Endothelial cell of umbilical vein (primary cell): ENCODE measurements at regions not wholly inside any gene's neighbourhood (a gene's known extent, or its start where the extent isn't known, plus 50 kb on each side); places are given as distances from the start of the nearest gene placed in this dataset.

Experiments
- BruUV-seq: library from RNA; stranded (reverse); fragments of 400-500 nt; replicated peaks from 2 replicates; lab custom pipeline; 2021; lab: Mats Ljungman, UMichigan
- CTCF ChIA-PET: fragments of 300-600, 350-600 bp; sonication (Branson Sonifier 250); formaldehyde crosslinking; loops from one replicate; lab custom pipeline; 2021; ENCODE audit warnings: antibody characterized with exemption, inconsistent platforms; lab: Charles Lee
- POLR2A ChIA-PET: fragments of 300-600, 350-600 bp; sonication (Branson Sonifier 250); formaldehyde crosslinking; loops from one replicate; lab custom pipeline; 2021; ENCODE audit warnings: antibody characterized with exemption, inconsistent platforms; lab: Charles Lee
- DNase-seq: peaks from one replicate; pipeline ENCODE4 v3.0.0-alpha.2; 2011; ENCODE audit warnings: low read depth, low spot score
- FAIRE-seq: peaks from 2 replicates; lab custom pipeline; 2011; peaks lifted over from hg19 to GRCh38; lab: Jason Lieb, UNC
- H2AFZ ChIP-seq: 2 replicates; pipeline ENCODE4 v1.6.0; 2012; ENCODE audit warnings: low read depth, low read length, control low read depth, inconsistent platforms
- H3K27ac ChIP-seq: 2 replicates; pipeline ENCODE4 v1.5.1; 2011; ENCODE audit warnings: low read depth, mild to moderate bottlenecking, control low read depth, low read length, moderate library complexity; ENCODE audit not compliant: insufficient read depth
- H3K27me3 ChIP-seq, 2 experiments: 2 replicates each; pipeline versions ENCODE4 v1.6.0 to v1.6.1; 2011; ENCODE audit warnings: low read length in 2 of 2, mixed read lengths in 1 of 2; ENCODE audit not compliant: control insufficient read depth in 2 of 2, insufficient read depth in 2 of 2
- H3K36me3 ChIP-seq, 2 experiments: 2 replicates in 1 of 2; 3 replicates in 1 of 2; pipeline ENCODE4 v1.5.1; 2011; ENCODE audit warnings: low read length in 2 of 2, mild to moderate bottlenecking in 1 of 2, moderate library complexity in 1 of 2; ENCODE audit not compliant: control insufficient read depth in 2 of 2, insufficient read depth in 2 of 2; ENCODE audit errors: extremely low read depth in 1 of 2
- H3K4me1 ChIP-seq: 3 replicates; pipeline ENCODE4 v1.5.1; 2011; ENCODE audit warnings: mild to moderate bottlenecking, low read length; ENCODE audit not compliant: control insufficient read depth, insufficient read depth; ENCODE audit errors: extremely low read depth
- H3K4me2 ChIP-seq: 2 replicates; pipeline ENCODE4 v1.6.1; 2011; ENCODE audit warnings: low read length, control low read depth, mixed read lengths; ENCODE audit not compliant: insufficient read depth
- H3K4me3 ChIP-seq, 3 experiments: fragments of 200-600 bp in 1 of 3; sonication (generic), shearing (Covaris generic) in 1 of 3; replicated peaks in 1 of 3; 2 replicates each; pipeline ENCODE4 v1.5.1; 2011 to 2016; ENCODE audit warnings: control low read depth in 3 of 3, low read length in 3 of 3, mild to moderate bottlenecking in 2 of 3, inconsistent platforms in 1 of 3, low read depth in 1 of 3, moderate library complexity in 1 of 3; ENCODE audit not compliant: insufficient read depth in 1 of 3
- H3K79me2 ChIP-seq: 2 replicates; pipeline ENCODE4 v1.6.0; 2012; ENCODE audit warnings: low read length, inconsistent platforms; ENCODE audit not compliant: control insufficient read depth, insufficient read depth
- H3K9ac ChIP-seq: replicated peaks from 2 replicates; pipeline ENCODE3; 2011; ENCODE audit warnings: low read length, control low read depth; ENCODE audit not compliant: insufficient read depth; ENCODE audit errors: extremely low read depth
- H3K9me1 ChIP-seq: replicated peaks from 3 replicates; pipeline ENCODE4 v1.6.0; 2011; ENCODE audit warnings: mild to moderate bottlenecking, low read length; ENCODE audit not compliant: control insufficient read depth, insufficient read depth; ENCODE audit errors: extremely low read depth
- H3K9me3 ChIP-seq: replicated peaks from 2 replicates; pipeline ENCODE4 v1.5.1; 2012; ENCODE audit warnings: low read length, inconsistent platforms; ENCODE audit not compliant: control insufficient read depth, insufficient read depth
- H4K20me1 ChIP-seq: replicated peaks from 2 replicates; pipeline ENCODE3; 2011; ENCODE audit warnings: mild to moderate bottlenecking, low read length; ENCODE audit not compliant: control insufficient read depth, insufficient read depth; ENCODE audit errors: extremely low read depth
- EZH2 ChIP-seq: IDR thresholded peaks from 2 replicates; pipeline ENCODE4 v1.6.1; 2012; ENCODE audit warnings: borderline replicate concordance, low read depth, mild to moderate bottlenecking, moderate library complexity, low read length, inconsistent platforms; ENCODE audit not compliant: severe bottlenecking
- FOS ChIP-seq: IDR thresholded peaks from 2 replicates; pipeline ENCODE4 v1.6.1; 2011; ENCODE audit warnings: mild to moderate bottlenecking, low read length, moderate library complexity, borderline replicate concordance; ENCODE audit not compliant: insufficient read depth
- GATA2 ChIP-seq: IDR thresholded peaks from 2 replicates; pipeline ENCODE4 v1.7.0; 2011; ENCODE audit warnings: low read depth, mild to moderate bottlenecking, moderate library complexity, mixed read lengths, low read length; ENCODE audit not compliant: insufficient read length, insufficient read depth
- JUN ChIP-seq: IDR thresholded peaks from 2 replicates; pipeline ENCODE4 v1.6.1; 2011; ENCODE audit warnings: borderline replicate concordance, low read depth; ENCODE audit not compliant: insufficient read length, insufficient read depth
- MAX ChIP-seq: IDR thresholded peaks from 2 replicates; pipeline ENCODE4 v1.6.1; 2011; ENCODE audit not compliant: insufficient read depth, insufficient read length
- MYC ChIP-seq: IDR thresholded peaks from one replicate; pipeline ENCODE4 v1.6.1; 2011; ENCODE audit warnings: mild to moderate bottlenecking, low read depth, low read length
- POLR2A ChIP-seq: IDR thresholded peaks from 2 replicates; pipeline ENCODE4 v1.6.1; 2012; ENCODE audit warnings: low read depth, mild to moderate bottlenecking, control low read depth, low read length
- POLR2AphosphoS5 ChIP-seq: IDR thresholded peaks from 2 replicates; pipeline ENCODE4 v1.6.1; 2012; ENCODE audit warnings: low read depth, mild to moderate bottlenecking, control low read depth, low read length, moderate library complexity; ENCODE audit not compliant: insufficient read depth
- dilution Hi-C: fragments of 300-500 bp; cut with MboI; formaldehyde crosslinking; loops from one replicate; pipeline ENCODE4 v1.15.0; 2019; ENCODE audit warnings: low sequenced_read_pairs; ENCODE audit not compliant: extremely low pct_ligation_motif_present
- intact Hi-C: fragments of 100-400 bp; cut with micrococcal nuclease; formaldehyde crosslinking; loops from one replicate; pipeline ENCODE4 v1.10.0; 2022
- TF ChIP-seq, protein P1 (sequence below), 2 donors: IDR thresholded peaks; 1 replicate in 1 of 2; 2 replicates in 1 of 2; pipeline ENCODE4 v1.5.1; 2011; ENCODE audit warnings: low read length in 2 of 2, mild to moderate bottlenecking in 2 of 2, moderate library complexity in 2 of 2, control low read depth in 1 of 2, inconsistent platforms in 1 of 2, low read depth in 1 of 2; ENCODE audit not compliant: insufficient read depth in 1 of 2; ENCODE audit errors: extremely low read depth in 1 of 2

- BruUV-seq, result no TSS peak
- H3K27ac ChIP-seq, result no peak overlapping the region
- H3K4me1 ChIP-seq, result peaks cover 17% of the 10 kb centered on the region
- H4K20me1 ChIP-seq, result no peaks in the 10 kb centered on the region
- FAIRE-seq, result no peak
- dilution Hi-C loops, result no loop called here
- H3K27me3 ChIP-seq, result peaks cover 12 to 24% of the 10 kb centered on the region in 2 experiments
- no peaks in the 10 kb centered on the region for H3K79me2 ChIP-seq
- TF ChIP-seq GATA2 (no peak), MAX (no peak), FOS (no peak), EZH2 (no peak), POLR2AphosphoS5 (no peak), JUN (no peak), MYC (no peak), POLR2A (no peak)
- TF ChIP-seq, protein P1, sequence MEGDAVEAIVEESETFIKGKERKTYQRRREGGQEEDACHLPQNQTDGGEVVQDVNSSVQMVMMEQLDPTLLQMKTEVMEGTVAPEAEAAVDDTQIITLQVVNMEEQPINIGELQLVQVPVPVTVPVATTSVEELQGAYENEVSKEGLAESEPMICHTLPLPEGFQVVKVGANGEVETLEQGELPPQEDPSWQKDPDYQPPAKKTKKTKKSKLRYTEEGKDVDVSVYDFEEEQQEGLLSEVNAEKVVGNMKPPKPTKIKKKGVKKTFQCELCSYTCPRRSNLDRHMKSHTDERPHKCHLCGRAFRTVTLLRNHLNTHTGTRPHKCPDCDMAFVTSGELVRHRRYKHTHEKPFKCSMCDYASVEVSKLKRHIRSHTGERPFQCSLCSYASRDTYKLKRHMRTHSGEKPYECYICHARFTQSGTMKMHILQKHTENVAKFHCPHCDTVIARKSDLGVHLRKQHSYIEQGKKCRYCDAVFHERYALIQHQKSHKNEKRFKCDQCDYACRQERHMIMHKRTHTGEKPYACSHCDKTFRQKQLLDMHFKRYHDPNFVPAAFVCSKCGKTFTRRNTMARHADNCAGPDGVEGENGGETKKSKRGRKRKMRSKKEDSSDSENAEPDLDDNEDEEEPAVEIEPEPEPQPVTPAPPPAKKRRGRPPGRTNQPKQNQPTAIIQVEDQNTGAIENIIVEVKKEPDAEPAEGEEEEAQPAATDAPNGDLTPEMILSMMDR (IDR thresholded peaks at IDR 0.05; ENCODE audit: extremely low read depth in 1 of 2, insufficient read depth in 1 of 2, low read depth in 1 of 2, low read length in 2 of 2), result no peak
- H3K9ac ChIP-seq, result no peak overlapping the region
- ChIA-PET POLR2A (no interaction called here), CTCF (interaction anchor here (0.9 to 6.2 kb wide), 10 partner anchors 11 to 101 kb away, joined by 3 to 198 read pairs (median 22); no protein-coding TSS in a partner anchor)
- H3K9me3 ChIP-seq, result no peaks in the 10 kb centered on the region
- no peak overlapping the region for H3K4me3 ChIP-seq
- intact Hi-C loops, result no loop called here
- no peaks in the 10 kb centered on the region for H3K36me3 ChIP-seq
- DNase-seq, result no peak
- H3K4me2 ChIP-seq, result no peak overlapping the region
- no peaks in the 10 kb centered on the region for H3K9me1 ChIP-seq
- no peak overlapping the region for H2AFZ ChIP-seq
These were observed 90.7 kb downstream of the CHRD start for GRCh38 chr3:184470551-184470950.
